ENCODE measurements at regions not wholly inside any gene's neighbourhood (a gene's known extent, or its start where the extent isn't known, plus 50 kb on each side); places are given as distances from the start of the nearest gene placed in this dataset.

GRCh38 chr4:67207941-67208441 lies 337.3 kb downstream of the CENPC start:
- Histone ChIP-seq H3K9ac (ENCODE audit: low read length) (no peak overlapping the region), H3K4me2 (ENCODE audit: low read depth, low read length, poor library complexity, severe bottlenecking) (no peak overlapping the region), H3K4me3 (ENCODE audit: insufficient read depth, low read length, poor library complexity, severe bottlenecking) (no peak overlapping the region), H3K27ac (ENCODE audit: low read depth, low read length) (no peak overlapping the region), H3F3A (ENCODE audit: insufficient read depth) (no peaks in the 10 kb centered on the region), H3K36me3 (ENCODE audit: low read length) (no peaks in the 10 kb centered on the region), H3K79me2 (ENCODE audit: insufficient read depth, low read length) (no peaks in the 10 kb centered on the region), H3K27me3 (ENCODE audit: low read length) (no peaks in the 10 kb centered on the region), H2AFZ (ENCODE audit: low read depth, low read length, severe bottlenecking) (no peak overlapping the region), H3K9me3 (ENCODE audit: insufficient read depth, low read length) (no peaks in the 10 kb centered on the region), H4K20me1 (ENCODE audit: low read depth, low read length) (no peaks in the 10 kb centered on the region), H3K9me2 (replicated peaks; ENCODE audit: insufficient read depth, low read length) (no peaks in the 10 kb centered on the region)
- TF ChIP-seq CTCF (IDR thresholded peaks at IDR 0.05; ENCODE audit: insufficient read depth, low read length, poor library complexity, severe bottlenecking) (no peak), EZH2phosphoT487 (conservative IDR thresholded peaks at IDR 0.05; ENCODE audit: low read length) (no peak)

- H3K27me3 ChIP-seq (ENCODE audit: low read length) = no peaks in the 10 kb centered on the region
- no peak overlapping the region for H3K4me2 ChIP-seq (ENCODE audit: low read depth, low read length, poor library complexity, severe bottlenecking)
- H3K27ac ChIP-seq (ENCODE audit: low read depth, low read length) = no peak overlapping the region
- H2AFZ ChIP-seq (ENCODE audit: low read depth, low read length, severe bottlenecking) = no peak overlapping the region
- no peaks in the 10 kb centered on the region for H3F3A ChIP-seq (ENCODE audit: insufficient read depth)
- TF ChIP-seq CTCF (IDR thresholded peaks at IDR 0.05; ENCODE audit: insufficient read depth, low read length, poor library complexity, severe bottlenecking) (no peak), EZH2phosphoT487 (conservative IDR thresholded peaks at IDR 0.05; ENCODE audit: low read length) (no peak)
- no peaks in the 10 kb centered on the region for H3K9me3 ChIP-seq (ENCODE audit: insufficient read depth, low read length)
- H3K9me2 ChIP-seq (replicated peaks; ENCODE audit: insufficient read depth, low read length) = no peaks in the 10 kb centered on the region
- H3K36me3 ChIP-seq (ENCODE audit: low read length) = no peaks in the 10 kb centered on the region
- H4K20me1 ChIP-seq (ENCODE audit: low read depth, low read length) = no peaks in the 10 kb centered on the region
- H3K79me2 ChIP-seq (ENCODE audit: insufficient read depth, low read length) = no peaks in the 10 kb centered on the region
- H3K4me3 ChIP-seq (ENCODE audit: insufficient read depth, low read length, poor library complexity, severe bottlenecking) = no peak overlapping the region
- H3K9ac ChIP-seq (ENCODE audit: low read length) = no peak overlapping the region
Observed at GRCh38 chr4:67204441-67204840, 340.9 kb downstream of the CENPC start.

- Histone ChIP-seq H3K9ac (ENCODE audit: low read length) (no peak overlapping the region), H4K20me1 (ENCODE audit: low read depth, low read length) (no peaks in the 10 kb centered on the region), H3K36me3 (ENCODE audit: low read length) (no peaks in the 10 kb centered on the region), H3K4me2 (ENCODE audit: low read depth, low read length, poor library complexity, severe bottlenecking) (no peak overlapping the region), H3K27ac (ENCODE audit: low read depth, low read length) (no peak overlapping the region), H2AFZ (ENCODE audit: low read depth, low read length, severe bottlenecking) (no peak overlapping the region), H3F3A (ENCODE audit: insufficient read depth) (no peaks in the 10 kb centered on the region), H3K9me2 (replicated peaks; ENCODE audit: insufficient read depth, low read length) (no peaks in the 10 kb centered on the region), H3K79me2 (ENCODE audit: insufficient read depth, low read length) (no peaks in the 10 kb centered on the region), H3K9me3 (ENCODE audit: insufficient read depth, low read length) (no peaks in the 10 kb centered on the region), H3K4me3 (ENCODE audit: insufficient read depth, low read length, poor library complexity, severe bottlenecking) (no peak overlapping the region), H3K27me3 (ENCODE audit: low read length) (no peaks in the 10 kb centered on the region)
- TF ChIP-seq EZH2phosphoT487 (conservative IDR thresholded peaks at IDR 0.05; ENCODE audit: low read length) = no peak
- no peak for TF ChIP-seq CTCF (IDR thresholded peaks at IDR 0.05; ENCODE audit: insufficient read depth, low read length, poor library complexity, severe bottlenecking)
Observed at GRCh38 chr4:67201334-67201733, 344.0 kb downstream of the CENPC start.

Data from SU-DHL-6 (cell line).